ENCODE measurements at regions not wholly inside any gene's neighbourhood (a gene's known extent, or its start where the extent isn't known, plus 50 kb on each side); places are given as distances from the start of the nearest gene placed in this dataset.

DNA sequence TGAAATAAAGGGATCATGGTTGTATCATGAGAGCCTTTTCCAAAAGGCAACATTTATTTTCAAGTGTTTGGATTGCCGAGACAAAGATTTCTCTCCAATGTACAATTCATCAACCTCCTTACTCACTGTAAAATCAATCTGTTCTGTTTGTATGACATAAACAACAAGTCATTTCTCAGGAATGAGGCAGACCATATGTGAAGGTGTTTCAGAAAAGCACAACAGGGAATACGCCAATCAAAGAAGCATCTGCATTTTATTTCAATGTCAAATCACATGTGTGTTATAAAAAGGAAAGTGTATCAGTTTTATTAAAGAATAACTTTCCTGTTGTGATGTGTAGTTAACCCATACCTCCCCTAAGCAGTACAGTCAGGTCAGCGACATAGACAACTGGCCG is 653.7 kb downstream of the TFAP2A start:
- TF ChIP-seq, protein P1, sequence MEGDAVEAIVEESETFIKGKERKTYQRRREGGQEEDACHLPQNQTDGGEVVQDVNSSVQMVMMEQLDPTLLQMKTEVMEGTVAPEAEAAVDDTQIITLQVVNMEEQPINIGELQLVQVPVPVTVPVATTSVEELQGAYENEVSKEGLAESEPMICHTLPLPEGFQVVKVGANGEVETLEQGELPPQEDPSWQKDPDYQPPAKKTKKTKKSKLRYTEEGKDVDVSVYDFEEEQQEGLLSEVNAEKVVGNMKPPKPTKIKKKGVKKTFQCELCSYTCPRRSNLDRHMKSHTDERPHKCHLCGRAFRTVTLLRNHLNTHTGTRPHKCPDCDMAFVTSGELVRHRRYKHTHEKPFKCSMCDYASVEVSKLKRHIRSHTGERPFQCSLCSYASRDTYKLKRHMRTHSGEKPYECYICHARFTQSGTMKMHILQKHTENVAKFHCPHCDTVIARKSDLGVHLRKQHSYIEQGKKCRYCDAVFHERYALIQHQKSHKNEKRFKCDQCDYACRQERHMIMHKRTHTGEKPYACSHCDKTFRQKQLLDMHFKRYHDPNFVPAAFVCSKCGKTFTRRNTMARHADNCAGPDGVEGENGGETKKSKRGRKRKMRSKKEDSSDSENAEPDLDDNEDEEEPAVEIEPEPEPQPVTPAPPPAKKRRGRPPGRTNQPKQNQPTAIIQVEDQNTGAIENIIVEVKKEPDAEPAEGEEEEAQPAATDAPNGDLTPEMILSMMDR (conservative IDR thresholded peaks at IDR 0.05; ENCODE audit: low read depth, low read length), result no peak
- TF ChIP-seq EZH2 (IDR thresholded peaks at IDR 0.05; ENCODE audit: borderline replicate concordance, low read depth, low read length, poor library complexity, severe bottlenecking), result no peak

Data from A673 (cell line).